Activated CD4-positive, alpha-beta T cell treated with anti-CD3 and anti-CD28 coated beads for 36 hours (primary cell): ENCODE measurements at regions not wholly inside any gene's neighbourhood (a gene's known extent, or its start where the extent isn't known, plus 50 kb on each side); places are given as distances from the start of the nearest gene placed in this dataset.

ENCODE experiments used
- ATAC-seq: fragments of 200-7000 bp; cut with Tn5 transposase; one replicate; pipeline ENCODE4 v1.10.0; 2021; ENCODE audit warnings: mild to moderate bottlenecking, moderate library complexity
- CTCF ChIA-PET: fragments of 350-600 bp; sonication (Branson Sonifier 250); formaldehyde crosslinking; loops from one replicate; lab custom pipeline; 2021; ENCODE audit warnings: antibody characterized with exemption; lab: Charles Lee
- POLR2A ChIA-PET: fragments of 350-600 bp; sonication (Branson Sonifier 250); formaldehyde crosslinking; loops from one replicate; lab custom pipeline; 2021; ENCODE audit warnings: antibody characterized with exemption, inconsistent platforms; lab: Charles Lee
- DNase-seq: peaks from one replicate; pipeline ENCODE4 v3.0.0-alpha.2; 2020
- H3K27ac Mint-ChIP-seq: one replicate; pipeline ENCODE4 v1.8.0; 2021; ENCODE audit warnings: mixed read lengths
- H3K27me3 Mint-ChIP-seq: one replicate; pipeline ENCODE4 v1.8.0; 2021; ENCODE audit warnings: mixed read lengths
- H3K36me3 Mint-ChIP-seq: one replicate; pipeline ENCODE4 v1.8.0; 2021; ENCODE audit warnings: low read depth, mixed read lengths
- H3K4me1 Mint-ChIP-seq: one replicate; pipeline ENCODE4 v1.8.0; 2021; ENCODE audit warnings: mixed read lengths
- H3K4me3 Mint-ChIP-seq: one replicate; pipeline ENCODE4 v1.8.0; 2021; ENCODE audit warnings: mild to moderate bottlenecking, moderate library complexity, mixed read lengths
- H3K9me3 Mint-ChIP-seq: one replicate; pipeline ENCODE4 v1.8.0; 2021; ENCODE audit warnings: low read depth, mixed read lengths
- intact Hi-C, 2 experiments: fragments of 100-400 bp; cut with DNase I in 1 of 2; cut with micrococcal nuclease in 1 of 2; formaldehyde crosslinking; loops; one replicate each; pipeline versions ENCODE4 v1.14.2 to v1.15.1; 2022 to 2024; cut with DNase I, micrococcal nuclease

- H3K4me3 Mint-ChIP-seq = no peak overlapping the region
- H3K4me1 Mint-ChIP-seq = no peaks in the 10 kb centered on the region
- ChIA-PET CTCF (no interaction called here), POLR2A (no interaction called here)
- ATAC-seq (no peak), DNase-seq (no peak)
- H3K27ac Mint-ChIP-seq = no peak overlapping the region
- intact Hi-C loops = no loop called here
- no peaks in the 10 kb centered on the region for H3K27me3 Mint-ChIP-seq
- H3K9me3 Mint-ChIP-seq = no peaks in the 10 kb centered on the region
- no peaks in the 10 kb centered on the region for H3K36me3 Mint-ChIP-seq
These were observed 61.1 kb upstream of the KCNJ16 start for GRCh38 chr17:70013911-70014310.

DNA sequence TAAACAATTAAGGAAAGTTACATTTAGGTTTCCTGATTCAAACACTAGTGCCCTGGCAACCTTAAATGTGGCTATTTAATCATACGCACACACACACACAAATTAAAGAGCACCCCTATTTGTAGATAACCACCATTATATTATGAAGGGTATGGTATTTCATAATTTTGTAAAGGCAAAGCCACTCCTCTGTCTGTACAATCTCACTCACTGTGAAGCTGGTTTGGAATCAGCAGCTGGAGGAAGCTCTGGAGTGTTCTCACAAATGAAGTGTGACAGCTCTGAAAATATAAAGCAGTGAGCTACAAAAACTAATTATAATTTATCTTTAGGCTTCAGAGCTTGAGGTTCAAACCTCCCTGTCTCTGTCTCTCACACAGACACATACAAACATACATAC, 57.9 kb upstream of the KCNJ16 start:
- ChIA-PET POLR2A (no interaction called here), CTCF (no interaction called here)
- no peaks in the 10 kb centered on the region for H3K9me3 Mint-ChIP-seq
- no peaks in the 10 kb centered on the region for H3K4me1 Mint-ChIP-seq
- ATAC-seq = no peak
- H3K27ac Mint-ChIP-seq = no peak overlapping the region
- no peak for DNase-seq
- intact Hi-C loops = no loop called here
- H3K27me3 Mint-ChIP-seq = no peaks in the 10 kb centered on the region
- H3K36me3 Mint-ChIP-seq = no peaks in the 10 kb centered on the region
- H3K4me3 Mint-ChIP-seq = no peak overlapping the region

DNA sequence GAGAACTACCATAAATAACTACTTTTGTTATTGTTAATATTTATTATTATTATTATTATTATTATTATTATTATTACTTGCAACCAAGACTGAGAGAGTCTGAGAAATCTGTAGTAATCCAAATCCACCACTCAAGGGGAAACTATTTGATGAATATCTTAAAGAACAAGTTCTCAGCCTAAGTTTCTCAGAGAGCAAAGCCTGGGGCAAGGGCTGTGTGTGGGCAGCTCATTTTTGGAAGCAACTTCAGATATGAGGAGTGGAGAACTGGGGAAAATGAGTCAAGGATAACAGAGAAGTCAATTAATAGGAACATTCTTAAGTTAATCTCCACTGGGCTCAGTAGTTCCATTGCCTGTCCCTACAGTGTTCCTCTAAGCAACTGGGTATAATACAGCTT, 57.1 kb upstream of the KCNJ16 start:
- ATAC-seq (no peak), DNase-seq (no peak)
- no peaks in the 10 kb centered on the region for H3K36me3 Mint-ChIP-seq
- intact Hi-C loops = no loop called here
- H3K27ac Mint-ChIP-seq = no peak overlapping the region
- H3K27me3 Mint-ChIP-seq = no peaks in the 10 kb centered on the region
- CTCF ChIA-PET = no interaction called here
- no peaks in the 10 kb centered on the region for H3K4me1 Mint-ChIP-seq
- POLR2A ChIA-PET = no interaction called here
- H3K9me3 Mint-ChIP-seq = no peaks in the 10 kb centered on the region
- H3K4me3 Mint-ChIP-seq = no peak overlapping the region

- Mint-ChIP-seq H3K27ac (no peak overlapping the region), H3K4me1 (no peaks in the 10 kb centered on the region), H3K9me3 (no peaks in the 10 kb centered on the region), H3K4me3 (no peak overlapping the region), H3K36me3 (no peaks in the 10 kb centered on the region), H3K27me3 (peaks cover 2% of the 10 kb centered on the region)
- CTCF ChIA-PET = interaction anchor here (0.9 kb wide), 1 partner anchor 12 kb away, joined by 3 read pairs; no protein-coding TSS in a partner anchor
- no peak for DNase-seq
- intact Hi-C loops = no loop called here
- POLR2A ChIA-PET = no interaction called here
- ATAC-seq = no peak
These were observed 53.3 kb upstream of the KCNJ16 start for GRCh38 chr17:70021726-70022125.

GRCh38 chr17:70022175-70022574, 52.9 kb upstream of the KCNJ16 start:
- Mint-ChIP-seq H3K9me3 (no peaks in the 10 kb centered on the region), H3K4me1 (no peaks in the 10 kb centered on the region), H3K36me3 (no peaks in the 10 kb centered on the region), H3K27me3 (peaks cover 5% of the 10 kb centered on the region), H3K4me3 (no peak overlapping the region), H3K27ac (no peak overlapping the region)
- ATAC-seq (no peak), DNase-seq (no peak)
- intact Hi-C loops = no loop called here
- ChIA-PET CTCF (interaction anchor here (0.9 kb wide), 1 partner anchor 12 kb away, joined by 3 read pairs; no protein-coding TSS in a partner anchor), POLR2A (no interaction called here)

DNA sequence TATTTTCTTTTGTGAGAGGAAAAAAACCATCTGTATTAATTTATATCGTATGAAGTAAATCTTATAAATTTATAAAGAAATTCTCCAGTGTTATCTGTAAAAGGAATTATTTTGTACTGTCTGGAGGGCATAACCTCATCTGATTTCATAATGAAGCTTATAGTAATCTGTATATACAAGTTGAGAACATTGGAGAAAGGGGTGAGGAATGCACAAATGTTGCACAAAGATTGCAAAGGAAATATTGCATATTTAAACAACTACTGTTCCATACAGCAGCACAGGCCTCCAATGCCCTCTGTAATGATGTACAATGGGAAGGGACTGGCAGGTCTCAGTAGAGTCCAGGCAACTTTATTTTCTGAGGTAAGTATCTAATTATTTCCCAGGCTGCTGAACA, 50.8 kb upstream of the KCNJ16 start:
- CTCF ChIA-PET = no interaction called here
- intact Hi-C loops = no loop called here
- DNase-seq = no peak
- Mint-ChIP-seq H3K27ac (no peak overlapping the region), H3K36me3 (no peaks in the 10 kb centered on the region), H3K27me3 (peaks cover 7% of the 10 kb centered on the region), H3K4me1 (no peaks in the 10 kb centered on the region), H3K9me3 (no peaks in the 10 kb centered on the region), H3K4me3 (no peak overlapping the region)
- ATAC-seq = no peak
- POLR2A ChIA-PET = no interaction called here
